Right atrium auricular region (tissue), 2 donors: ENCODE measurements at regions not wholly inside any gene's neighbourhood (a gene's known extent, or its start where the extent isn't known, plus 50 kb on each side); places are given as distances from the start of the nearest gene placed in this dataset.

Experiments used
- DNase-seq: peaks from one replicate; pipeline ENCODE4 v3.0.0-alpha.2; 2019; ENCODE audit warnings: low spot score
- H3K27ac ChIP-seq, 2 donors: fragments of 200-600 bp; sonication (generic); 1 replicate in 1 of 2; 2 replicates in 1 of 2; pipeline ENCODE4 v1.5.1; 2016 to 2019
- H3K27me3 ChIP-seq, 2 donors: fragments of 200-600 bp; sonication (generic); one replicate each; pipeline versions ENCODE4 v1.5.1 to v1.6.0; 2017 to 2019
- H3K36me3 ChIP-seq: fragments of 200-600 bp; sonication (generic); one replicate; pipeline ENCODE4 v1.5.1; 2016
- H3K4me1 ChIP-seq, 2 donors: fragments of 200-600 bp; sonication (generic); one replicate each; pipeline versions ENCODE4 v1.5.1 to v1.6.0; 2017 to 2019
- H3K4me3 ChIP-seq, 2 donors: fragments of 200-600 bp; sonication (generic); 1 replicate in 1 of 2; 2 replicates in 1 of 2; pipeline ENCODE4 v1.5.1; 2017 to 2019; ENCODE audit warnings: mild to moderate bottlenecking in 1 of 2, moderate library complexity in 1 of 2
- H3K9me3 ChIP-seq, 2 donors: fragments of 200-600 bp; sonication (generic); one replicate each; pipeline ENCODE4 v1.5.1; 2019
- CTCF ChIP-seq, 2 donors: fragments of 200-600 bp; sonication (generic); IDR thresholded peaks; one replicate each; pipeline ENCODE4 v1.5.1; 2019; ENCODE audit warnings: antibody characterized with exemption in 2 of 2

GRCh38 chr3:176931991-176932390, 265.3 kb downstream of the TBL1XR1 start:
- H3K4me1 ChIP-seq, result no peaks in the 10 kb centered on the region
- no peak for TF ChIP-seq CTCF (IDR thresholded peaks at IDR 0.05)
- no peaks in the 10 kb centered on the region for H3K9me3 ChIP-seq
- H3K4me3 ChIP-seq, result no peak overlapping the region
- H3K36me3 ChIP-seq, result no peaks in the 10 kb centered on the region
- no peak overlapping the region for H3K27ac ChIP-seq
- DNase-seq, result no peak
- no peaks in the 10 kb centered on the region for H3K27me3 ChIP-seq

GRCh38 chr3:176930942-176931341, 266.3 kb downstream of the TBL1XR1 start:
- no peak overlapping the region for H3K4me3 ChIP-seq
- no peak for TF ChIP-seq CTCF (IDR thresholded peaks at IDR 0.05)
- no peaks in the 10 kb centered on the region for H3K27me3 ChIP-seq
- no peak overlapping the region for H3K27ac ChIP-seq
- H3K36me3 ChIP-seq, result no peaks in the 10 kb centered on the region
- no peak for DNase-seq
- no peaks in the 10 kb centered on the region for H3K9me3 ChIP-seq
- no peaks in the 10 kb centered on the region for H3K4me1 ChIP-seq

GRCh38 chr3:176928582-176928931, 268.7 kb downstream of the TBL1XR1 start:
- Histone ChIP-seq H3K4me3 (no peak overlapping the region), H3K36me3 (no peaks in the 10 kb centered on the region), H3K4me1 (no peaks in the 10 kb centered on the region), H3K9me3 (no peaks in the 10 kb centered on the region), H3K27me3 (no peaks in the 10 kb centered on the region), H3K27ac (no peak overlapping the region)
- no peak for DNase-seq
- TF ChIP-seq CTCF (IDR thresholded peaks at IDR 0.05), result no peak

- Histone ChIP-seq H3K27ac (no peak overlapping the region), H3K4me3 (no peak overlapping the region), H3K9me3 (no peaks in the 10 kb centered on the region), H3K36me3 (no peaks in the 10 kb centered on the region), H3K4me1 (no peaks in the 10 kb centered on the region), H3K27me3 (no peaks in the 10 kb centered on the region)
- no peak for TF ChIP-seq CTCF (IDR thresholded peaks at IDR 0.05)
- DNase-seq, result no peak
Observed at GRCh38 chr3:176927706-176928581, 269.3 kb downstream of the TBL1XR1 start.

- Histone ChIP-seq H3K9me3 (no peaks in the 10 kb centered on the region), H3K36me3 (no peaks in the 10 kb centered on the region), H3K4me1 (no peaks in the 10 kb centered on the region), H3K27me3 (no peaks in the 10 kb centered on the region), H3K27ac (no peak overlapping the region), H3K4me3 (no peak overlapping the region)
- DNase-seq, result no peak
- TF ChIP-seq CTCF (IDR thresholded peaks at IDR 0.05), result no peak
Observed at GRCh38 chr3:176927280-176927679, 270.0 kb downstream of the TBL1XR1 start.

GRCh38 chr3:176926688-176927087, 270.6 kb downstream of the TBL1XR1 start:
- no peaks in the 10 kb centered on the region for H3K27me3 ChIP-seq
- no peak for DNase-seq
- no peaks in the 10 kb centered on the region for H3K4me1 ChIP-seq
- H3K9me3 ChIP-seq, result no peaks in the 10 kb centered on the region
- no peak overlapping the region for H3K27ac ChIP-seq
- TF ChIP-seq CTCF (IDR thresholded peaks at IDR 0.05), result no peak
- H3K36me3 ChIP-seq, result no peaks in the 10 kb centered on the region
- H3K4me3 ChIP-seq, result no peak overlapping the region
